Osteoblast (primary cell): ENCODE measurements at regions not wholly inside any gene's neighbourhood (a gene's known extent, or its start where the extent isn't known, plus 50 kb on each side); places are given as distances from the start of the nearest gene placed in this dataset.

Experiments
- DNase-seq: peaks from one replicate; pipeline ENCODE4 v3.0.0; 2011; ENCODE audit warnings: low spot score, mixed read lengths; ENCODE audit not compliant: insufficient read length; ENCODE audit errors: missing footprints
- H2AFZ ChIP-seq: 2 replicates; pipeline ENCODE4 v1.6.0; 2011; ENCODE audit warnings: mild to moderate bottlenecking, low read length
- H3K27ac ChIP-seq: 2 replicates; pipeline ENCODE4 v1.5.1; 2011; ENCODE audit warnings: mild to moderate bottlenecking, low read depth, low read length, moderate library complexity
- H3K27me3 ChIP-seq: 2 replicates; pipeline ENCODE4 v1.6.0; 2012; ENCODE audit warnings: mild to moderate bottlenecking, control low read depth, inconsistent platforms, low read length, moderate library complexity; ENCODE audit not compliant: insufficient read depth
- H3K36me3 ChIP-seq: 2 replicates; pipeline ENCODE4 v1.5.1; 2011; ENCODE audit warnings: mild to moderate bottlenecking, low read length, control low read depth, moderate library complexity; ENCODE audit not compliant: insufficient read depth
- H3K4me1 ChIP-seq: 2 replicates; pipeline ENCODE4 v1.5.1; 2011; ENCODE audit warnings: mild to moderate bottlenecking, low read length, control low read depth, moderate library complexity; ENCODE audit not compliant: insufficient read depth
- H3K4me2 ChIP-seq: 2 replicates; pipeline ENCODE4 v1.6.0; 2011; ENCODE audit warnings: mild to moderate bottlenecking, low read length; ENCODE audit not compliant: insufficient read depth
- H3K4me3 ChIP-seq: fragments of 200-600 bp; sonication (generic); 3 replicates; pipeline ENCODE4 v1.5.1; 2012; ENCODE audit warnings: mild to moderate bottlenecking, low read length, inconsistent platforms; ENCODE audit not compliant: insufficient read depth
- H3K79me2 ChIP-seq: 2 replicates; pipeline ENCODE4 v1.6.0; 2012; ENCODE audit warnings: mild to moderate bottlenecking, low read length, control low read depth, inconsistent platforms; ENCODE audit not compliant: insufficient read depth
- H3K9me3 ChIP-seq: 2 replicates; pipeline ENCODE4 v1.5.1; 2011; ENCODE audit warnings: low read depth, low read length, control low read depth
- H4K20me1 ChIP-seq: 2 replicates; pipeline ENCODE4 v1.6.0; 2012; ENCODE audit warnings: mild to moderate bottlenecking, low read length, control low read depth; ENCODE audit not compliant: insufficient read depth
- TF ChIP-seq, protein P1 (sequence below): IDR thresholded peaks from 2 replicates; pipeline ENCODE4 v1.5.1; 2011; ENCODE audit warnings: mild to moderate bottlenecking, low read depth, low read length, moderate library complexity; ENCODE audit errors: extremely low read depth

DNA sequence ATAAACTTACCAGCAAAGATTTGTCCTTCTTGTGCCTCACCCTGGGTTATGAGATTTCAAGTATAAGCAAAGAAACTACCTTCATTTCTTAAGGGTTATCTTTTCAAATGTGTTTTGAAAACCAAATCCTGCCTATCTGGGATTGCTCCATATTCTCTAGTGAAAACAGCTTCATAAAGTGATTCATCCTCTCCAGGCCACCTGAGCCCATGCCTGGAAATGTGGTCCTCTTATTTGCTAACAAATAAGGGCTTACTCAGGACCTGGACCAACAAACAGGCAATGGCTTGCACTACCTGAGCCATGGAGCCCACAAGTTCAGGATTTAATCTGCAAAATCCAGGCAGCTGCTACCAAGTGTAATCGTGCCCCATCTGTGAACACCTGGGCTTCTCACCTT, 234.4 kb upstream of the RBBP8 start:
- Histone ChIP-seq H3K9me3 (no peaks in the 10 kb centered on the region), H3K36me3 (no peaks in the 10 kb centered on the region), H3K4me2 (no peak overlapping the region), H3K4me3 (no peak overlapping the region), H4K20me1 (no peaks in the 10 kb centered on the region), H2AFZ (no peak overlapping the region), H3K27me3 (no peaks in the 10 kb centered on the region), H3K4me1 (peaks cover 21% of the 10 kb centered on the region), H3K79me2 (no peaks in the 10 kb centered on the region), H3K27ac (no peak overlapping the region)
- DNase-seq: no peak
- TF ChIP-seq, protein P1, sequence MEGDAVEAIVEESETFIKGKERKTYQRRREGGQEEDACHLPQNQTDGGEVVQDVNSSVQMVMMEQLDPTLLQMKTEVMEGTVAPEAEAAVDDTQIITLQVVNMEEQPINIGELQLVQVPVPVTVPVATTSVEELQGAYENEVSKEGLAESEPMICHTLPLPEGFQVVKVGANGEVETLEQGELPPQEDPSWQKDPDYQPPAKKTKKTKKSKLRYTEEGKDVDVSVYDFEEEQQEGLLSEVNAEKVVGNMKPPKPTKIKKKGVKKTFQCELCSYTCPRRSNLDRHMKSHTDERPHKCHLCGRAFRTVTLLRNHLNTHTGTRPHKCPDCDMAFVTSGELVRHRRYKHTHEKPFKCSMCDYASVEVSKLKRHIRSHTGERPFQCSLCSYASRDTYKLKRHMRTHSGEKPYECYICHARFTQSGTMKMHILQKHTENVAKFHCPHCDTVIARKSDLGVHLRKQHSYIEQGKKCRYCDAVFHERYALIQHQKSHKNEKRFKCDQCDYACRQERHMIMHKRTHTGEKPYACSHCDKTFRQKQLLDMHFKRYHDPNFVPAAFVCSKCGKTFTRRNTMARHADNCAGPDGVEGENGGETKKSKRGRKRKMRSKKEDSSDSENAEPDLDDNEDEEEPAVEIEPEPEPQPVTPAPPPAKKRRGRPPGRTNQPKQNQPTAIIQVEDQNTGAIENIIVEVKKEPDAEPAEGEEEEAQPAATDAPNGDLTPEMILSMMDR: no peak

DNA sequence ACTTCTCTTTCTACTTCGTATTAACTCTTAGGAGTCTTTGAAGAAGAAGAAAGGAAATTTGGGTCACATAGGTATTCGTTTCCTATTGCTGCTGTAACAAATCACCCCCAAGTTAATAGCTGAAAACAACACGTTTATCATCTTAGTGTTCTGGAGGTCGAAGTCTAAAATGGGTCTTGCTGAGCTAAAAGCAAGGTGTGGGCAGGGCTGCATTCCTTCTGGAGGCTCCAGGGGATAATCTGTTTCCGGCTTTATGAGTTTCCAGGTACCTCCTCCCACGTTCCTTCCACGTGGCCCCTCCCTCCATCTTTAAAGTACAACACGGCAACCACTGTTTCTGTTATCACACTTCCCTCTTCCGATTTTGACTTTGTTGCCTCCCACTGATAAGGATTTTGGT, 233.5 kb upstream of the RBBP8 start:
- Histone ChIP-seq H3K9me3 (no peaks in the 10 kb centered on the region), H3K36me3 (no peaks in the 10 kb centered on the region), H3K4me1 (peaks cover 15% of the 10 kb centered on the region), H3K79me2 (no peaks in the 10 kb centered on the region), H3K27me3 (no peaks in the 10 kb centered on the region), H3K27ac (no peak overlapping the region), H4K20me1 (no peaks in the 10 kb centered on the region), H3K4me3 (no peak overlapping the region), H2AFZ (no peak overlapping the region), H3K4me2 (no peak overlapping the region)
- DNase-seq: no peak
- TF ChIP-seq, protein P1: no peak

DNA sequence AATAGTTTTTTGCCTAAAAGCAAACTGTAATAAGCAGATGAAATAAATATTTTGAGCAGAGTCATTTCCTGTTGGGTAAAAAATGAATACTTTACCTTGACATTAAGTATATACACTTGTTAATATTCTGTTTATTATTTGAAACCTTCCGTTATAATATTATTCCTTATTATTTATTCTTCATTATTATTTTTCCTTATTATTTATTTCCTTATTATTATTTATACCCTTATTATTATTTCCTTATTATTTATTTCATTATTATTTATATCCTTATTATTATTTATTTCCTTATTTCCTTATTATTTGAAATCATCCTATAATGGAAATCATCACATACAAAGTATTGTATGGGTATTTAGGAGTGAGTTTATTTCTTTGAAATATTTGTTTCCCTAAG, 232.2 kb upstream of the RBBP8 start:
- no peak overlapping the region for H2AFZ ChIP-seq
- no peaks in the 10 kb centered on the region for H3K36me3 ChIP-seq
- peaks cover 14% of the 10 kb centered on the region for H3K4me1 ChIP-seq
- no peaks in the 10 kb centered on the region for H3K27me3 ChIP-seq
- H4K20me1 ChIP-seq: no peaks in the 10 kb centered on the region
- H3K79me2 ChIP-seq: no peaks in the 10 kb centered on the region
- H3K4me2 ChIP-seq: no peak overlapping the region
- no peak overlapping the region for H3K27ac ChIP-seq
- TF ChIP-seq, protein P1: no peak
- DNase-seq: no peak
- no peaks in the 10 kb centered on the region for H3K9me3 ChIP-seq
- H3K4me3 ChIP-seq: no peak overlapping the region

DNA sequence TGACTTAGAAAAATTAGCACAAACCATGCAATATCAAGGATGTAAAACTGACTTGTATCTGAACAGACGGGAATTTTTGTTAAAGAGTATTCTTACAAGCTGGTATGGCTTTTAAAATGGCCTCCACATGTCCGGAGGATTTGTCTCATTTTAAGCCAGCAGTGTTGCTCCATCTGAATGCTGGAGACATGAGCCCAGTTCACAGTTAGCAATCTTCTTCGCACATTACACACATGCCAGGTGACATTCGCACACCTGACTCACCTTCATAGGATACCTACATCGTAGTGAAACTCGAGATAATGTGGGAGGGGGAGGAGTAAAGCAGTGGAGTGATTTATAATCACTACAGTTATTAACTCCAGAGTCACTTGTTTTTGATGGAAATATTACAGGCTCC, 231.8 kb upstream of the RBBP8 start:
- no peaks in the 10 kb centered on the region for H3K27me3 ChIP-seq

More for the DNA sequence above, 231.8 kb upstream of the RBBP8 start:
- no peak for DNase-seq
- Histone ChIP-seq H3K27ac (no peak overlapping the region), H2AFZ (no peak overlapping the region), H3K36me3 (no peaks in the 10 kb centered on the region), H3K79me2 (no peaks in the 10 kb centered on the region), H3K4me1 (peaks cover 10% of the 10 kb centered on the region), H3K4me2 (no peak overlapping the region), H4K20me1 (no peaks in the 10 kb centered on the region), H3K4me3 (no peak overlapping the region), H3K9me3 (no peaks in the 10 kb centered on the region)
- TF ChIP-seq, protein P1: no peak
